ENCODE measurements at regions not wholly inside any gene's neighbourhood (a gene's known extent, or its start where the extent isn't known, plus 50 kb on each side); places are given as distances from the start of the nearest gene placed in this dataset.

DNA sequence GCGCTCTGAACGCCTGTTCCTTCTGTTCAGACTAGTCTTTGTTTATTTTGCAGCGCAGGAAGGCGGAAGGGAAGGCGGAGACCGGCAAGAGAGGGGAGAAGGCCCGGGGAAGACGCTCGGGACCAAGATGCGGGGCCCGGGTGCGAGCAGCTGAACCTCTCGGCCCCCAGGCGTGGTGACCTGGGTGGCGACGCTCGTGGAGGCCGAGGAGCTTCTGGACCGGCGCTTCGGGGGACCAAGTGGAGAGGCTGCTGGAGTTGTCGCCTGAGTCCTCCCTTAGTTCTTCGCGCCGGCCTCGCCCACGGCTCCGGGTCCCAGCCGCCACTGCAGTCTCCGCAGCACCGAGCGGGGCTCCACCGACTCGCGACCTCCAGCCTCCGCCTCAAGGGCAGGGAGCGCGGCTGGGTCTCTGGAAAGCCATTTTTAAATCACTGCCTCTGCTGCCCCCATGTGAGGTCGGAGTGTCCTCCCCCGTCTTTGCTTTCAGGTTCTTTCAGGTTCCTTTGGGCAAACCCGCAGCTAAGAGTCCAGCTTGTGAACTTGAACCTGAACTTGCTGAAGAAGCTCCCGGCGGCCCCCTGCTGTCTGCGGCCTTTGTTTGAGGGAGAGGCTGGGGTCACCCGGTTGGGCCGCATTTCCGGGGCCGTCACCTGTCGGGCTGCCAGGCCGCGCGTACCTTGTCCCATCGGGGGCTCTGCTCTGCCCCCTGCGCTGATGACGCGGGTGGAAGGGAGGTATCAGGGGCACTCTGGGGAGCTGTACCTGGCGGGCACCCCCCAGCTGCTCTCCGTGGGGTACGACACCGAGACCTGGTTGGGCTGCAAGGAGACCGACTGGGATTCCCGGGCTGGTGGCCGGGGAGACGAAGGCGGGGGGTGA lies 136.0 kb downstream of the KIF20B start:
- TF ChIP-seq EZH2 (IDR thresholded peaks at IDR 0.05) (no peak), POLR2AphosphoS5 (IDR thresholded peaks at IDR 0.05; ENCODE audit: borderline replicate concordance, low read depth, low read length) (no peak)
